HG03045 (cell line): ENCODE measurements at regions not wholly inside any gene's neighbourhood (a gene's known extent, or its start where the extent isn't known, plus 50 kb on each side); places are given as distances from the start of the nearest gene placed in this dataset.
A peak's percentile ranks its signal among the peaks of the same experiment; 100 is the strongest.

Experiments used
- ATAC-seq: cut with Tn5 transposase; IDR thresholded peaks from one replicate; pipeline ENCODE4 v1.9.1; 2021; ENCODE audit warnings: mild to moderate bottlenecking, moderate library complexity; ENCODE audit not compliant: unreplicated experiment

DNA sequence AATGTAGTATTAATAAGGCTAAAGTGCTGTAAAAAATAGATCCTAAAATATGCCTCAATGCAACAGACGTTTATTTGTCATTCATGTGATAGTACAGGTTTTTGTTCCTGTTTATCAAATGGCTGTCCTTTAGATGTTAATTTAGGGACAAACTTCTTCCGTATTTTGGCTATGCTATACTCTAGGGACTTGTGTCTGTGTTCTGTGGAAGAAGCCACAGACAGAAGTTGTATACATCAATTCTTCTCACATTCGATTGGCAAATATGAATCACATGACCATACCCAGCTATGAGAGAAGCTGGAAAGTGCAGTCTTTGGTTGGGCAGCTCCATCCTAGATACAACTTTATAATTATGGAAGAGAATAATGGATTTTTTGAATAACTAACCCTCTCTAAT, 232.7 kb upstream of the SNX7 start:
- no peak for ATAC-seq

DNA sequence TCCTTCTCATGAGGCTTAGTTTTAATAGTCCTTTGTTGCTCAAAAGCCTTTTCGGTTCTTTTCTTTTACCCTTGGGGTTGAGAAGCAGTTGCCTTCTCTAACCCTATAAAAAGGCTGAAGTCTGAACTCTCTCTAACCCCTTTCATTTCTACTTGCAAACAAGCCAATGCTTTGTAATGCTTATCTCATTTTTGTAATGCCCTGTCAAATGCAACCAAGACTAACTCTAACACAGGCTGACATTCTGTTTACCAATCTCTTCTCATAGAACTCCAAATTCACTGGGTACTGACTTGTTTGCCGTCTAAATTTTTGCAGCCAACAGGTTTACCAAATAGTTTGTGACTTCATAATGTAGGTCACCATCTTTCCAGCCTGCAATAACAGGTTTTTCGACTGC, 233.9 kb upstream of the SNX7 start:
- no peak for ATAC-seq

DNA sequence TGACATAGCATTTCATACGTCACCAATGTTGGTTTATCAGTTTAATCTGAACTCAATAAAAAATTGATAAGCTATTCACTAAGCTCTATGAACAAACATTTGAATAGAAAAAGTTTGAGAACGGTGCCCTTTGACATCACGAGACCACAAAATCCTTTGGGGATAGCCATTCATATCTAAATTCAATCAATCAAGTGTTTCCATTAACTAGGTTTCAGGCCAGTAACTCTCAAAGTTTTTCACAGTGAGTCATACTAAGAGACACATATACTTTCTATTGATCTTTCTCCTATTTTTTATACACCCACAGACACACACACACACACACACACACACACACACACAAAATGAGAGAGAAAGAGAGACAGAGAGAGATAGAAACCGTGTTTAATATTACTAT, 235.4 kb upstream of the SNX7 start:
- no peak for ATAC-seq

DNA sequence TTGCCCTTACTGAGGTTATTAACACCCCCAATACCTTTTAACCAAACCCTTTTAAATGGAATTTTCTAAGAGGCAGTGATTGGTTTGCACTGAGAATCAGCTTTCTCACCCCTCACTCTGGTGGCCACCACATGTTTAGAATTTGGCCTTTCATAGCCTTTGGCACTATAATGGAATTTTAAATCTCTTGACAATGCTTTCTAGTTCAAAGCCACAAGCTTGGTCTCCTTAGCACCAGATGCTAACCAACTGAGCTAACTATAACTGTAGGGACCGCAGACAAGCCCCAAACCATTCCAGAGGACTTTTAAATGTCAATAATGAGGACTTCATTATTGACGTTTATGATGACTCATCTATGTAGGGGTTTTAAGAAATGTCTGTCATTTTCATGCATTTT, 238.7 kb upstream of the SNX7 start:
- ATAC-seq, result no peak

DNA sequence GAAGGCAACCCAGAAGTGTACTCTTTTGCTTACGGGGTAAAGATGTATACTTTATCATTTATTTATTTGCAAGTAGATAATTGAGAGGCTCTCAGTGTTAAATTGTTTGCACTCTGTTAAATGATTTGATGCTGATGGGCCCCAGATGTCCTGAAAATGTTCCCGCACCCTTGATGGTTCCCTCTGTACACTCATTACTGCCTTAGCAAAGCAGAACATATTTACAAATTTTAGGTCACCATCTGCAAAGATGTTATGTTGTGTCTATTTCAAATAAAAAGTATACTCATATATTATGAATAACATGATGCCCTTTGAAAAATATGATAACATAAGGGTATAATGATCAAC, 240.5 kb upstream of the SNX7 start:
- ATAC-seq, result no peak

DNA sequence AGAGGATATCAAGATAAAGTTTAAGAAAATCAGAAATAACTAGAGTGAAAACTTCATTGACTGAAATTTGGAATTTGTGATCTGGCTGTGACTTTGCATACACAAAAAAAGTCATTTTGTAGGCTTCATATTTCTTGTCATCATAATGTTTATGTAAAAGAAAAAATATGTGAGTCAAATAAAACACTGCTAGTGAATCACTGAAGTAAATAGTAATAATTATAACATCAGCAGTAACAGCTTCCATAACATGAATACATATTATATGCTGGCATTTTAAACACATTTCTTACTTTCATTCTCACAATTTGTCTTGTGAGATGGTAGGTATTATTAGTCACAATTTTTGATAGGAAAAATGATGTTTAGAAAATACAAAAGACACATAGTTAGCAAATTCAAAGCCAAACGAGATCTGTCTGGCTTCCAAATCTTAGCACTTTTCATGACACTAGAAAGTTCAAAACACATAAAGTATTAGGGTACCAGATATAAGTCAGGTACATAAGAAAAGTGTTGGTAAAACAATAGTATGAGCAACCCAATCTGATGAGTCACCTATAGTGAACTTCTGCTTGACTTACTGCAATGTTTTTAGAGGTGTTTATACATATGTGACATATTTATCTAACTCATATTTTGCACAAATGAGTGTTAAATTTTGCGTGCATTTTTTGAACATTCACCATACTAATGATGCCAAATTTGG, 241.0 kb upstream of the SNX7 start:
- no peak for ATAC-seq

DNA sequence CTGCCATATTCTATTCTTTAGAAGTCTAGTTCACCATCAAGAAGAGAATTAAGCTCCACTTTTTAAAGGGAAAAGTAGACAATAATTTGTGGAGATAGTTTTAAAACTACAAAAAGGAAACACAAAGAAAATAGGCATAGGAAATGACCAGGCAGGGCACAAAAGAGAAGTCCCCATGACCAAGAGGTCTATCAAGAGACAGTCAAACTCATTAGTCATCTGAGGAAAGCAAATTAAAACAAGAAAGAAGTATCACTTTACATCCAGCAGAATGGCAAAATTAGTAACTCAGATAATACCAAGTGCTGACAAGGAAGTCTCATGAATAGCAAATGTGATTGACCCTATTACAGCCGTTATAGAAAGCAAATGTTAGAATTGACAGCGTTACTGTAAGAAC, 243.7 kb upstream of the SNX7 start:
- ATAC-seq, result no peak

DNA sequence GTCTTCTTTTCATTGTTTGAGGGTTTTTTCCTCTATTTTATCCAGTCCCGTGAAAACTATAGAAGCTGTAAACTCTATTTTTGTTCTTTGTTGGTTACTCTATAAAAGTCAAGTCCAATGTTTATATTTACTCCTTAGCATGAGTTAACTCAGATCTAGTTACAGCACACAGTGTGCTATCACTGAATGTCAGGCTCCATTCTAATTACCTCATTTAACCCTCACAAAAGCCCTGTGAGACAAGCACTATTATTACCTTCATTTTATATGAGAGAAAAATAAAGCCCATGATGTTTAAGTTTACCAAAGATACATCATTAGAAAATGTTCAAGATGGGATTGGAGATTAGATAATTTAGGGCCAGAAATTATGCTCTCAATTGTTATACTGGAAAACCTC, 251.4 kb upstream of the SNX7 start:
- ATAC-seq, result no peak

DNA sequence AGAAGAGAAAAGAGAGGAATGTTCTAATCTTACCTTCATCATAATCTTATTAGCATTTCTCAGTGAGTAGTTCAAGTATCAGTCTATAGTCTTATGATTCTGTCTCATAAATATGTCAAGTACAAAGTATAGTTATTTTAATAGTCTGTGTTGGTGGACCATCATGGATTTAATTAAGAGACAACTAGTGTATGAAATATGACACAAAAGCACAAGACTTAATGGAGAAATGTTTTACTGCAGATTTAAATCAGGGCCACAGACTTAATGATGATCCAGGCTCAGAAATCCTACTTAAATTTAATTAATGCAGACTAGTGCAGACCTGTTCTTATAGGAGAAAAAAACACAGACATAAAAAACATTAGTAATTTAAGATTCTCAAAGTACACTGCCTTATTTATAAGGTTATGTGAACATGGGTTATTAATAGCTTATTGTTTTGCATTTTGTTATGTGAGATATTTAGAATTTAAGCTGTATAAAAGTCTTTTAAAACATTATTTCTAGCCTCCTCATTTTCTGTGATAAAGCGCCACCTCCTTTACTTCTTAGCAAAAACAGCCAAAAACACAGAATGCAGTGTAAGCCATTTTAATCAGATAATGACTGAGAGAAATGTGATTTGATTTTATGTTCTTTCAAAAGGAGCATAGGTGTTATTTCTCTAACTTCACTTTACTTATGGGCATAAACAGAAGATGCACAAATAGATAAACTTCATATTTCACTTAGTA, 255.0 kb upstream of the SNX7 start:
- no peak for ATAC-seq

DNA sequence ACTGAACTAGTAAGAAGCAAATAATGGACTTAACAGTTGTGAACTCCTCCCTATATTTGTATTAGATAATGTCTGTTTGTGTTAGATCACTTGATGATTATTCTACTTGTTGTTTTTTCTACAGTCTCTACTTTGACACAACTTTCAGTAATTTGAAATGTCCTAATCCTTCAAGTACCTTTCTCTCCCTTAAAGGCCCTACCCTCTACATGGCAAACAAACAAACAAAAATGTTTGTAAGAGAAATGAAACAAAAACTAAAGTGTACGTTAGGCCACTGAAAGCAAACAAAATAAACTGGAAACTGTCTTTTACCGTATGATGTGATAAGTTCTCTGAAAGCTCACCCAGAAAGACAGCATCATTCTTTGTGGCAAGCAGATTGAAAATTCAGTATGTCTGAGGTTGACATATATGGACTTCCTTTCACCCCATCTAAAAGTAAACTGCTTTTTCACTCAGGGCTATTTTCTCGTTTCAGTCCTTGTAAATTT, 255.9 kb upstream of the SNX7 start:
- ATAC-seq, result peak; percentile 78

DNA sequence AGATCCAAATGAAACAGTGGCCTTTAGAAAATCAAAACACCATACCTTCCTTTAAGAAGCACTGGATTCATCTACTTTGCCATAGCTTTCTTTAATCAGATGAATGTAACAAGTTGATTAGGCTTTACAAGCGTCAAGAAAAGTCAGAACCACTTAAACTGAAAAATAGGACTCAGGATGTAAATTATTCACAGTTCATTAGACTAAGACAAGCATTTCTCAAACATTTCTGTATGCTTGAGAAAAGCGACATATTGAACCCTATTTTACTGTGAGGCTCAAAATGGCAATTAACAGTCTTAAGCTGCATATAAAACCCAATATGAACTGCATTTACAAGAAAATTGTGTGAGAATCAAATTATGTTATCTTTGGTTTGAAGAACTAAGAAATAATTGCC, 256.7 kb upstream of the SNX7 start:
- ATAC-seq, result no peak

DNA sequence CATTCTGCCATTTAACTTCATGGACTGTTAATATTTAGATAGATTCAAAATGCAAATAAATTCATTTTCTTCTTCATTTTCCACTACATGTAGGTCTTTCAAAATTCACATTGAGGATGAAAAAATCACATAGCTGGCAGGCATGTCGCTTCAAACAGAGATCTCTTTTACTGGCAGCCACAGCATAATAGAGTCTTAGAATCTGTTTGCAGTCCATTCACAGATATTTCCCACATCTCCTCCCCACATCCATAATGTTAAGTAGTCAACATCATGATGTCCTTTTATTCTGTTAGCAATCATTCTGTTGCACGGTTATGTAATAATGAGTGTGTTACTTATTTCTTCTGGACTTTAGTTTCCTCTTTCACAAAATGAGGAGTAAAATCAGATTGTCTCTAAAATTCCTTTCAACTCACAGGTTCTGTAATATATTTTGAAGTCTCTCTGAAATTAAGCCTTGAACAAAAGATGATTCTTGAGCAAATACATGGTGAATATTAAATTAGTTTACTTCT, 257.5 kb upstream of the SNX7 start:
- ATAC-seq, result no peak

DNA sequence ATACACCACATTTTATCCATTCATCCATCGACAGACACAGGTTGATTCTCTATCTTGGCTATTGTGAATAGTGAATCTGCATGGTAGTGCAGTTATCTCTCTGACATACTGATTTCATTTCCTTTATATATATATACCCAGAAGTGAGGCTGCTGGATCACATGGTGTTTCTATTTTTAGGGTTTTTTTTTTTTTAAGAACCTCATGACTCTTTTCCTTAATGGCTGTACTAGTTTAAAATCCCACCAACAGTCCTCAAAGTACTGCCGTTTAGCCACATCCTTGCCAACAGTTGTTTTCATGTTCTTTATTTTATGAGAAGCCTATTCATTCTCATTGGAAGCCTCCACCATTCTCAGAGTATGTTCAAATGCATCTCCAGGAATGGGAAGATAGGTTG, 258.7 kb upstream of the SNX7 start:
- no peak for ATAC-seq

DNA sequence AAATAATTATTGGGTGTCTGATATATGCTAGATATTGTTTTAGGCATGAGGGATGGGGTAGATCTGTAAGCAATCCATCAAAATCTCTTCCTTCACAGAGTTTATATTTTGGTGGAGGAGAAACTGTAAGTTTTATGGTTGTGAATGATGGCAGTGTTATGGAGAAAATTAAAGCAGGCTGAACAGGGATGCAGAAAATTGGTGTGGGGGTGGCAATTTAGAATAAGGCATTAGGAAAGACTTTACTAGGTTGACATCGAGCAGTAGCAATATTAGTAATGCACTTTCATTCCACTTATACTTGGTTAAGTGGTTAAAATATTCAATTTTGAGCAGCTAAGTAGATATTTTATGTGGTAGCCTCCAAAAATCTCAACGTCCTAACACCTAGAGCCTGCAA, 261.1 kb upstream of the SNX7 start:
- ATAC-seq, result no peak

DNA sequence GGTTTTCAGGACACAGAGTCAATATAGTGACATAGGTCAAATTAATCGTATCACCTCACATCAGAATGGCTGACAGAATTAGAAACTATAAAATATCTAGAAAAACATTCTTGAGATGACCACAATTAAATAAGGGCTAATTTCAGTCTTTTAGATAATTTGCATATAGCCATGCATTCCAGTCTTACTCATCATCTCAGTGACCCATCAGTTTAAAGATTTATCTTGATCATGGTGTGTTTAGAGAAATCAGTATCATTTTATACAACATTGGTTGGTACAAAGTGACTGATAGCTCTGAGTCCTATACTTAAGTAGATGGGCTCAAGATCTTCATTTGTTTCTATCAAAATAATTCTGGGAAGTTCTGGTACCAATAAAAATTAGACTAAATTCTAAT, 262.3 kb upstream of the SNX7 start:
- ATAC-seq, result no peak

DNA sequence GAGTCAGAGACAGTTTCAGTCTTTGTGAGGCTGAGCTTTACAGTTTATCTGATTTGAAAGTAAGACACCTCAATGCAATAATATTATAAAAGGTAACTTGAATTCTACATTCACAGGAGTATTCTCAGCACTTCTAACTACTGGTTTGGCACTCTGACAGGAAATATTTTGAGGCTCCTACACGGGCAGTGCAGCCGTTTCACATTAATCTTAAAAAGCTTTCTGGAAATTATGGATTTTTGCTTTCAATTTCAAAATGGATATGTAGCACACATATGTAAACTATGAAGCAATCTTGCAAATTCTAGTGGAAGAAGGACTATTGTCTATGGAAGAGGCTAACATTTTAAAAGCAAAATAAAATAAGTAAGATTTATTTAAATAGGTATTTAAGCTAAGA, 262.9 kb upstream of the SNX7 start:
- ATAC-seq, result no peak

DNA sequence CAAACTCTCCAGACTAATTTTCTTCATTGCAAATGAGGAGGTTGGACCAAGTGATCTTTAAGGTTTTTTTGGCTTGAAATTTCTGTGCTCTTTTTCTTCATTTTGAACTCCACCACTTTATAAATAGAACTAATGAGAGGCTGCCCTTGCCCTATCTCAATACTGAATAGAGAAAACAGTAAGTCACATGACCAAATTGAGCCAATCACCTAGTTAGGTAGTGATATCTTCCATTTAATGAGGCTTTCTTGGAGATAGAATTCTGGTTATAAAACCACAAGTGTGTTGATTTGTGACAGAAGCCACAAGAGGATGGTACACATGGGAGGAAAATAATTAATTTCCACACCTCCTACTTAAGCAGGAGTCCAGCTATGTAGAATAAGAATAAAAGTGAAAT, 263.4 kb upstream of the SNX7 start:
- no peak for ATAC-seq

DNA sequence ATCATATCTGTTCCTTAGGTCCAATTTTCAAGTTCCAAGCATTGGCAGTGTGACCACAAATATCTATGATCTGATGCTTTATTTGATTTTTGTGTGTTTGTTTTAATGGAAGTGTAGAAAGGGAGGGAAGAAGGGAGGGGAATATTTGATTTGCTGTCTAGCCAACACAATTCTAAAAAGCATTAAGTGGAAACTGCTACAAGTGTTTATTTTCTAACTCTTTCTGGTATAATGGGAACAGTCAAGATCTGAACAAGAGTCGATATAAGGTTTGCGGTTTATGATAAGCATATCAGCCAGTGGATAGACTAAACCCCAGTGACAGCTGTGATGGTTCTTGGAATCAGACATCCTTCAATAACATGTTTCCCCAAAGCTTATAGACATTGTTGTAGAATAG, 267.8 kb upstream of the SNX7 start:
- ATAC-seq, result no peak

DNA sequence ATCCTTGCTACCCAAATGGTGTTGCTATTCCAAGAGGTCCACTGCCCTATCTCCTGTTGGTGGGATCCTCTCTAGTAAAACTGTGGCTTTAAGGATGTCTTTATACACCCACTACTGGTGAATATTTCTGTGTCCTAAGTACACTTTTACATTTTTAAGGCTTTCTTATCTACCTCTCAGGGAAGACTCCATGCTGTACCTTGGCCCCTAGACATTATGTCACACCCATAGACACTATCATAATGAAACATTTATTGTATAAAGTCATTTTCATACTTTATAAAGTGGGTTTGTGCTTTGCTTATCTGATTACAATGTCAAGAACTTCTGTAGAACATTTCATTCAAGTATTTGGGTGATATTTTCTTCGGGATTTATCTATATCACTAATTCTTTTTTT, 270.3 kb upstream of the SNX7 start:
- ATAC-seq, result no peak

DNA sequence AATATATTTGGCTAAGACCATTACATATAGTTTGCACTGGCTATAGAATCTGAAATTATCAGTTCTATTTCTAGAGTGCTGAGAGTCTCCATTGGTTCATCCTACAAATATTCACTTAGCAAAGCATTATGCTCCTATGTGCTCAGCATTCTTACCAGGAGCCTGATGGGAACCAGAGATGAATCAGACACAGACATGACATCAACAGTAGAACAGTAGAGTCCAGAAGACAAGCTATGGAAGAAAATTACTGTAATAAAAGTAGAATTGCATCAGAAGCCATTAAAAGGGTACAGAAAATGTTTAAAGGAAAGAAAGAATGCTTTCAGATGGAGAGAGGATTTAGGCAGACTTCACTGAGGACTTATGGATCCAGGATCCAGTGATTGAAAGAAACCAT, 271.7 kb upstream of the SNX7 start:
- ATAC-seq, result no peak

DNA sequence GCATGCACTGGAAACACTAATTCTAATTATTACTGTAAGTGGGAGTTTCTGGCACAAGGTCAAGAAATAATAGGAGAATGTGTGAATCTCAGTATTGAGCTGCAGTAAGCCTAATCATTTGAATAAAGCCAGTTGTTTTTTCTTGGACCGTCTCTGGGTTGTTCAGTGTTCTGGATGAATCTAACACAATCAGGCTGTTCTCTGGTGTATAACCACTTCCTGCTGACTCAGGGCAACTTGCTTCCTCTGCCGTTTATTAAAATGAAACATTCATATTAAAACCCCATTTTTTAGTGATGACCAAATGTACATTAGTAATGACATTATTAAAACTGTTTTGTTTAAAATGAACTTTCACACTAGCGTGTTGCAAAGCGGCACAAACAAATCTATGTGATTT, 273.1 kb upstream of the SNX7 start:
- no peak for ATAC-seq

DNA sequence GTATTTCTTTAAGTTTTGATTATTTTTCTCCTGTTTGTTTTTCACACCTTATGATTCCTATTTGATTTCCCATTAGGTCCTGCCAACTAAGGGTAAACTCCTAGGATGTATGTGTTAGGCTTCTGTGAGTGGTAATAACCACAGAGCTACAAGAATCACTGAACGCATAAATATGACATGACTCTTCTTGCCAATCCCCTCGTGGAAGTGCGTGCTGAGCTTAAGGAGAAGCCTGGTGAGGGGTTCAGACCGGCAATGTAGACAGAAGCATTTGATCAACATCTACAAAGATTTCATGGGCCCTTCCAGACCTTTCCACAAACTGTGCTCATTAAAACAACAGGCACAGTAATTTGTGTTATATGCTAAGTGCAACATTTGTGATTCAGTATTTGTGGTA, 273.8 kb upstream of the SNX7 start:
- no peak for ATAC-seq
